ENCODE measurements at regions not wholly inside any gene's neighbourhood (a gene's known extent, or its start where the extent isn't known, plus 50 kb on each side); places are given as distances from the start of the nearest gene placed in this dataset.

- H3K27me3 Mint-ChIP-seq: no peaks in the 10 kb centered on the region
Observed at GRCh38 chrX:124548571-124548970, 202.2 kb downstream of the SH2D1A start.

GRCh38 chrX:124555036-124555595 lies 208.8 kb downstream of the SH2D1A start:
- TF ChIP-seq CTCF (conservative IDR thresholded peaks at IDR 0.05): no peak
- H3K4me1 Mint-ChIP-seq (ENCODE audit: unreplicated experiment): no peaks in the 10 kb centered on the region

More at GRCh38 chrX:124548571-124548970, 202.2 kb downstream of the SH2D1A start:
- DNase-seq (ENCODE audit: extremely low spot score, unreplicated experiment): no peak
- Mint-ChIP-seq H3K4me1 (ENCODE audit: unreplicated experiment) (peaks cover 11% of the 10 kb centered on the region), H3K36me3 (no peaks in the 10 kb centered on the region), H3K4me3 (no peak overlapping the region), H3K9me3 (no peaks in the 10 kb centered on the region), H3K27ac (no peak overlapping the region)
- no peak for TF ChIP-seq CTCF (conservative IDR thresholded peaks at IDR 0.05)

GRCh38 chrX:124557976-124558375 lies 211.6 kb downstream of the SH2D1A start:
- H3K4me3 Mint-ChIP-seq: no peak overlapping the region
- DNase-seq (ENCODE audit: extremely low spot score, unreplicated experiment): no peak
- H3K9me3 Mint-ChIP-seq: no peaks in the 10 kb centered on the region
- H3K4me1 Mint-ChIP-seq (ENCODE audit: unreplicated experiment): no peaks in the 10 kb centered on the region
- H3K27ac Mint-ChIP-seq: no peak overlapping the region
- H3K36me3 Mint-ChIP-seq: no peaks in the 10 kb centered on the region
- TF ChIP-seq CTCF (conservative IDR thresholded peaks at IDR 0.05): no peak
- no peaks in the 10 kb centered on the region for H3K27me3 Mint-ChIP-seq

More at GRCh38 chrX:124555036-124555595, 208.8 kb downstream of the SH2D1A start:
- Mint-ChIP-seq H3K9me3 (no peaks in the 10 kb centered on the region), H3K27ac (no peak overlapping the region), H3K36me3 (no peaks in the 10 kb centered on the region), H3K27me3 (no peaks in the 10 kb centered on the region), H3K4me3 (no peak overlapping the region)
- no peak for DNase-seq (ENCODE audit: extremely low spot score, unreplicated experiment)

- Mint-ChIP-seq H3K4me1 (ENCODE audit: unreplicated experiment) (no peaks in the 10 kb centered on the region), H3K9me3 (no peaks in the 10 kb centered on the region)
Observed at GRCh38 chrX:124573468-124573867, 227.1 kb downstream of the SH2D1A start.

GRCh38 chrX:124592744-124593143 lies 246.4 kb downstream of the SH2D1A start:
- no peaks in the 10 kb centered on the region for H3K36me3 Mint-ChIP-seq
- H3K4me3 Mint-ChIP-seq: no peak overlapping the region
- DNase-seq (ENCODE audit: extremely low spot score, unreplicated experiment): no peak
- H3K9me3 Mint-ChIP-seq: peaks cover 13% of the 10 kb centered on the region
- no peak overlapping the region for H3K27ac Mint-ChIP-seq
- H3K27me3 Mint-ChIP-seq: no peaks in the 10 kb centered on the region
- H3K4me1 Mint-ChIP-seq (ENCODE audit: unreplicated experiment): no peaks in the 10 kb centered on the region
- no peak for TF ChIP-seq CTCF (conservative IDR thresholded peaks at IDR 0.05)

More at GRCh38 chrX:124573468-124573867, 227.1 kb downstream of the SH2D1A start:
- Mint-ChIP-seq H3K36me3 (no peaks in the 10 kb centered on the region), H3K27ac (no peak overlapping the region), H3K4me3 (no peak overlapping the region), H3K27me3 (peaks cover 2% of the 10 kb centered on the region)
- no peak for DNase-seq (ENCODE audit: extremely low spot score, unreplicated experiment)
- no peak for TF ChIP-seq CTCF (conservative IDR thresholded peaks at IDR 0.05)
